WTC11 (cell line): ENCODE measurements at regions not wholly inside any gene's neighbourhood (a gene's known extent, or its start where the extent isn't known, plus 50 kb on each side); places are given as distances from the start of the nearest gene placed in this dataset.

ENCODE experiments used
- ATAC-seq: fragments of 200-7000 bp; cut with Tn5 transposase; 2 replicates; pipeline ENCODE4 v1.10.0; 2021; ENCODE audit warnings: mild to moderate bottlenecking, moderate library complexity
- CTCF ChIA-PET: fragments of 300-600 bp; sonication (Branson Sonifier 250); formaldehyde crosslinking; loops from one replicate; lab custom pipeline; 2021; ENCODE audit warnings: antibody characterized with exemption; lab: Charles Lee
- POLR2A ChIA-PET: fragments of 350-600 bp; sonication (Branson Sonifier 250); formaldehyde crosslinking; loops from one replicate; lab custom pipeline; 2021; ENCODE audit warnings: antibody characterized with exemption; lab: Charles Lee
- DNase-seq: peaks from one replicate; pipeline ENCODE4 v3.0.0; 2021; ENCODE audit warnings: low spot score
- H3K27ac Mint-ChIP-seq: 2 replicates; pipeline ENCODE4 v1.8.0; 2021; ENCODE audit warnings: mixed read lengths
- H3K27me3 Mint-ChIP-seq: 2 replicates; pipeline ENCODE4 v1.8.0; 2021; ENCODE audit warnings: low read depth, mild to moderate bottlenecking, moderate library complexity, mixed read lengths
- H3K36me3 Mint-ChIP-seq: 2 replicates; pipeline ENCODE4 v1.8.0; 2021; ENCODE audit warnings: mixed read lengths
- H3K4me1 Mint-ChIP-seq: 2 replicates; pipeline ENCODE4 v1.8.0; 2022; ENCODE audit warnings: mixed read lengths
- H3K4me3 Mint-ChIP-seq: 2 replicates; pipeline ENCODE4 v1.8.0; 2021; ENCODE audit warnings: mild to moderate bottlenecking, moderate library complexity, mixed read lengths
- H3K9me3 Mint-ChIP-seq: 2 replicates; pipeline ENCODE4 v1.8.0; 2021; ENCODE audit warnings: mixed read lengths
- ATF1 ChIP-seq: sonication (generic); formaldehyde crosslinking; IDR thresholded peaks from 2 replicates; pipeline ENCODE4 v1.8.1; 2023; ENCODE audit warnings: mild to moderate bottlenecking, moderate library complexity, missing genetic modification reagents
- CDX4 ChIP-seq: fragments of 250-450 bp; sonication (Bioruptor Pico); IDR thresholded peaks from 2 replicates; pipeline ENCODE4 v1.9.0; 2021; ENCODE audit warnings: moderate library complexity, mild to moderate bottlenecking, inconsistent platforms, borderline replicate concordance
- CREB1 ChIP-seq: sonication (generic); formaldehyde crosslinking; IDR thresholded peaks from 2 replicates; pipeline ENCODE4 v1.8.0; 2023; ENCODE audit warnings: mild to moderate bottlenecking, missing genetic modification reagents
- ETV6 ChIP-seq: sonication (generic); formaldehyde crosslinking; IDR thresholded peaks from 2 replicates; pipeline ENCODE4 v1.8.1; 2022; ENCODE audit warnings: mild to moderate bottlenecking, missing genetic modification reagents
- FOXJ3 ChIP-seq: sonication (generic); formaldehyde crosslinking; IDR thresholded peaks from 2 replicates; pipeline ENCODE4 v1.9.0; 2021; ENCODE audit warnings: missing genetic modification reagents, mild to moderate bottlenecking, borderline replicate concordance
- FOXK1 ChIP-seq: sonication (generic); formaldehyde crosslinking; IDR thresholded peaks from 2 replicates; pipeline ENCODE4 v1.8.0; 2022; ENCODE audit warnings: mild to moderate bottlenecking, moderate library complexity, missing genetic modification reagents
- FOXP1 ChIP-seq: sonication (generic); formaldehyde crosslinking; IDR thresholded peaks from 2 replicates; pipeline ENCODE4 v1.8.0; 2022; ENCODE audit warnings: missing genetic modification reagents, mild to moderate bottlenecking, moderate library complexity, borderline replicate concordance
- GRHL2 ChIP-seq: fragments of 250-450 bp; sonication (Bioruptor Pico); IDR thresholded peaks from 2 replicates; pipeline ENCODE4 v1.8.0; 2022; ENCODE audit warnings: mild to moderate bottlenecking, moderate library complexity; ENCODE audit not compliant: insufficient replicate concordance, severe bottlenecking
- JUN ChIP-seq: sonication (generic); formaldehyde crosslinking; IDR thresholded peaks from 2 replicates; pipeline ENCODE4 v1.8.0; 2023; ENCODE audit warnings: mild to moderate bottlenecking, missing genetic modification reagents
- NFATC4 ChIP-seq: fragments of 250-450 bp; sonication (Bioruptor Pico); IDR thresholded peaks from 2 replicates; pipeline ENCODE4 v1.9.0; 2021; ENCODE audit warnings: mild to moderate bottlenecking
- NFE2L1 ChIP-seq: sonication (generic); formaldehyde crosslinking; IDR thresholded peaks from 2 replicates; pipeline ENCODE4 v1.8.1; 2023; ENCODE audit warnings: missing genetic modification reagents
- OVOL2 ChIP-seq: fragments of 250-450 bp; sonication (Bioruptor Pico); IDR thresholded peaks from 2 replicates; pipeline ENCODE4 v1.9.0; 2021; ENCODE audit warnings: mild to moderate bottlenecking, borderline replicate concordance
- PRDM15 ChIP-seq: sonication (generic); formaldehyde crosslinking; IDR thresholded peaks from 2 replicates; pipeline ENCODE4 v1.8.0; 2022; ENCODE audit warnings: missing genetic modification reagents
- PRRX2 ChIP-seq: fragments of 250-450 bp; sonication (Bioruptor Pico); IDR thresholded peaks from 2 replicates; pipeline ENCODE4 v1.8.0; 2021; ENCODE audit warnings: mild to moderate bottlenecking
- ZNF396 ChIP-seq: fragments of 250-450 bp; sonication (Bioruptor Pico); IDR thresholded peaks from 2 replicates; pipeline ENCODE4 v1.8.0; 2021; ENCODE audit warnings: mild to moderate bottlenecking, moderate library complexity, borderline replicate concordance
- ZNF416 ChIP-seq: fragments of 250-450 bp; sonication (Bioruptor Pico); IDR thresholded peaks from 2 replicates; pipeline ENCODE4 v1.9.0; 2021; ENCODE audit warnings: mild to moderate bottlenecking, inconsistent platforms
- ZNF423 ChIP-seq: fragments of 250-450 bp; sonication (Bioruptor Pico); IDR thresholded peaks from 2 replicates; pipeline ENCODE4 v2.1.2; 2022; ENCODE audit warnings: mild to moderate bottlenecking, moderate library complexity
- TF ChIP-seq, protein P1 (sequence below): sonication (generic); formaldehyde crosslinking; IDR thresholded peaks from 2 replicates; pipeline ENCODE4 v1.8.0; 2022; ENCODE audit warnings: mild to moderate bottlenecking, missing genetic modification reagents
- TF ChIP-seq, protein P2 (sequence below): sonication (generic); formaldehyde crosslinking; IDR thresholded peaks from 2 replicates; pipeline ENCODE4 v1.8.0; 2023; ENCODE audit warnings: mild to moderate bottlenecking, missing genetic modification reagents
- TF ChIP-seq, protein P3 (sequence below): sonication (generic); formaldehyde crosslinking; IDR thresholded peaks from 2 replicates; pipeline ENCODE4 v1.8.0; 2023; ENCODE audit warnings: missing genetic modification reagents
- TF ChIP-seq, protein P4 (sequence below): sonication (generic); formaldehyde crosslinking; IDR thresholded peaks from 2 replicates; pipeline ENCODE4 v1.8.1; 2023; ENCODE audit warnings: mild to moderate bottlenecking, missing genetic modification reagents, moderate library complexity

DNA sequence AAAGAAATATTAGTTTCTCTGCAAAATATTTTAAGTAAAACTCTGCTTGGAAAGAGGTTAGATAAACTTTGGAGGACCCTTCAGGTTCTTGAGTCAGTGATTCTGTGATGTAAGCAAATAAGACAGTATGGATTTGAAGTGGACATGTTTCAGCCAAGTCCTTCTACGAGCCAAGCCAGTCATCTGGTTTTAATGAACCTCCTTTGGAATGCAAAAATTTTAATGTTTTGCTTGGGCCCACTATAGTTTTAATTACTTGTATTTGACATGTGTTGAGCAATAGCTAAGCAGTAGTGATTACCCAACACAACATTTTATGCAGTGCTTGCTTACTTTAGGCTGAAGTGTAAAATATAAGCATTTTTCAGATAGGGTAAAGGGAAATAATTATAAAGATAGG, 296.3 kb upstream of the SEMA3D start:
- CTCF ChIA-PET: no interaction called here
- no peak for DNase-seq
- H3K27me3 Mint-ChIP-seq: no peaks in the 10 kb centered on the region
- TF ChIP-seq ETV6 (CRISPR knock-in tag) (no peak), FOXJ3 (CRISPR knock-in tag) (no peak), NFE2L1 (CRISPR knock-in tag) (no peak), CDX4 (CRISPR knock-in tag) (no peak), OVOL2 (CRISPR knock-in tag) (no peak)
- TF ChIP-seq, all 79 proteins: peak for 0
- H3K27ac Mint-ChIP-seq: no peak overlapping the region
- no peak for ATAC-seq
- H3K4me1 Mint-ChIP-seq: no peaks in the 10 kb centered on the region
- H3K36me3 Mint-ChIP-seq: no peaks in the 10 kb centered on the region
- no peaks in the 10 kb centered on the region for H3K9me3 Mint-ChIP-seq
- no peak overlapping the region for H3K4me3 Mint-ChIP-seq
- POLR2A ChIA-PET: no interaction called here

GRCh38 chr7:85480666-85481065, 293.8 kb upstream of the SEMA3D start:
- no peaks in the 10 kb centered on the region for H3K27me3 Mint-ChIP-seq
- TF ChIP-seq, protein P1, sequence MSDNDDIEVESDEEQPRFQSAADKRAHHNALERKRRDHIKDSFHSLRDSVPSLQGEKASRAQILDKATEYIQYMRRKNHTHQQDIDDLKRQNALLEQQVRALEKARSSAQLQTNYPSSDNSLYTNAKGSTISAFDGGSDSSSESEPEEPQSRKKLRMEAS (CRISPR knock-in tag): no peak
- H3K4me1 Mint-ChIP-seq: no peaks in the 10 kb centered on the region
- CTCF ChIA-PET: interaction anchor here (0.6 to 0.9 kb wide), 2 partner anchors 269 to 1544 kb away, joined by 3 read pairs; no protein-coding TSS in a partner anchor
- ATAC-seq: no peak
- POLR2A ChIA-PET: no interaction called here
- H3K27ac Mint-ChIP-seq: no peak overlapping the region
- no peak overlapping the region for H3K4me3 Mint-ChIP-seq
- no peaks in the 10 kb centered on the region for H3K36me3 Mint-ChIP-seq
- no peaks in the 10 kb centered on the region for H3K9me3 Mint-ChIP-seq
- DNase-seq: no peak

- Mint-ChIP-seq H3K36me3 (no peaks in the 10 kb centered on the region), H3K4me1 (no peaks in the 10 kb centered on the region), H3K4me3 (no peak overlapping the region), H3K9me3 (no peaks in the 10 kb centered on the region), H3K27ac (no peak overlapping the region), H3K27me3 (no peaks in the 10 kb centered on the region)
- ChIA-PET CTCF (interaction anchor here (0.6 to 0.9 kb wide), 2 partner anchors 269 to 1544 kb away, joined by 3 read pairs; no protein-coding TSS in a partner anchor), POLR2A (no interaction called here)
- no peak for TF ChIP-seq GRHL2 (CRISPR knock-in tag)
- TF ChIP-seq JUN: no peak
- TF ChIP-seq ZNF423 (CRISPR knock-in tag): no peak
- no peak for TF ChIP-seq NFATC4
- TF ChIP-seq PRDM15: no peak
- TF ChIP-seq ZNF396 (CRISPR knock-in tag): no peak
- TF ChIP-seq CREB1 (CRISPR knock-in tag): no peak
- TF ChIP-seq ATF1 (CRISPR knock-in tag): no peak
- no peak for TF ChIP-seq FOXK1 (CRISPR knock-in tag)
- no peak for ATAC-seq
- DNase-seq: no peak
Observed at GRCh38 chr7:85479918-85480643, 293.2 kb upstream of the SEMA3D start.

DNA sequence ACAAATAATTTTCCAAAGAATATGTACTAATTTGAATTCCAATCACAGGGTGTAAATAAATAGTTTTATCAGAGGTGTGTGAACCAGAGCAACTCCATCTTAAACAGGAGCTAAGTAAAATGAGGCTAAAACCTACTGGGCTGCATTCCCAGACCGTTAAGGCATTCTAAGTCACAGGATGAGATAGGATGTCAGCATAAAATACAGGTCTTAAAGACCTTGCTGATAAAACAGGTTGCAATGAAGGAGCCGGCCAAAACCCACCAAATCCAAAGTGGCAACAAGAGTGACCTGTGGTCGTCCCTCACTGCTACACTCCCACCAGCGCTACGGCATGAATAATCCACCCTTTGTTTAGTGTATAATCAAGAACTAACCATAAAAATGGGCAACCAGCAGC, 291.7 kb upstream of the SEMA3D start:
- H3K9me3 Mint-ChIP-seq: no peaks in the 10 kb centered on the region
- ATAC-seq (no peak), DNase-seq (no peak)
- POLR2A ChIA-PET: no interaction called here
- no peak overlapping the region for H3K4me3 Mint-ChIP-seq
- no peaks in the 10 kb centered on the region for H3K36me3 Mint-ChIP-seq
- CTCF ChIA-PET: no interaction called here
- H3K27ac Mint-ChIP-seq: no peak overlapping the region
- TF ChIP-seq PRRX2 (CRISPR knock-in tag): no peak
- TF ChIP-seq FOXP1 (CRISPR knock-in tag): no peak
- TF ChIP-seq ZNF416 (CRISPR knock-in tag): no peak
- TF ChIP-seq, protein P2, sequence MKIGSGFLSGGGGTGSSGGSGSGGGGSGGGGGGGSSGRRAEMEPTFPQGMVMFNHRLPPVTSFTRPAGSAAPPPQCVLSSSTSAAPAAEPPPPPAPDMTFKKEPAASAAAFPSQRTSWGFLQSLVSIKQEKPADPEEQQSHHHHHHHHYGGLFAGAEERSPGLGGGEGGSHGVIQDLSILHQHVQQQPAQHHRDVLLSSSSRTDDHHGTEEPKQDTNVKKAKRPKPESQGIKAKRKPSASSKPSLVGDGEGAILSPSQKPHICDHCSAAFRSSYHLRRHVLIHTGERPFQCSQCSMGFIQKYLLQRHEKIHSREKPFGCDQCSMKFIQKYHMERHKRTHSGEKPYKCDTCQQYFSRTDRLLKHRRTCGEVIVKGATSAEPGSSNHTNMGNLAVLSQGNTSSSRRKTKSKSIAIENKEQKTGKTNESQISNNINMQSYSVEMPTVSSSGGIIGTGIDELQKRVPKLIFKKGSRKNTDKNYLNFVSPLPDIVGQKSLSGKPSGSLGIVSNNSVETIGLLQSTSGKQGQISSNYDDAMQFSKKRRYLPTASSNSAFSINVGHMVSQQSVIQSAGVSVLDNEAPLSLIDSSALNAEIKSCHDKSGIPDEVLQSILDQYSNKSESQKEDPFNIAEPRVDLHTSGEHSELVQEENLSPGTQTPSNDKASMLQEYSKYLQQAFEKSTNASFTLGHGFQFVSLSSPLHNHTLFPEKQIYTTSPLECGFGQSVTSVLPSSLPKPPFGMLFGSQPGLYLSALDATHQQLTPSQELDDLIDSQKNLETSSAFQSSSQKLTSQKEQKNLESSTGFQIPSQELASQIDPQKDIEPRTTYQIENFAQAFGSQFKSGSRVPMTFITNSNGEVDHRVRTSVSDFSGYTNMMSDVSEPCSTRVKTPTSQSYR (CRISPR knock-in tag): no peak
- TF ChIP-seq, protein P3, sequence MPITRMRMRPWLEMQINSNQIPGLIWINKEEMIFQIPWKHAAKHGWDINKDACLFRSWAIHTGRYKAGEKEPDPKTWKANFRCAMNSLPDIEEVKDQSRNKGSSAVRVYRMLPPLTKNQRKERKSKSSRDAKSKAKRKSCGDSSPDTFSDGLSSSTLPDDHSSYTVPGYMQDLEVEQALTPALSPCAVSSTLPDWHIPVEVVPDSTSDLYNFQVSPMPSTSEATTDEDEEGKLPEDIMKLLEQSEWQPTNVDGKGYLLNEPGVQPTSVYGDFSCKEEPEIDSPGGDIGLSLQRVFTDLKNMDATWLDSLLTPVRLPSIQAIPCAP: no peak
- TF ChIP-seq, protein P4, sequence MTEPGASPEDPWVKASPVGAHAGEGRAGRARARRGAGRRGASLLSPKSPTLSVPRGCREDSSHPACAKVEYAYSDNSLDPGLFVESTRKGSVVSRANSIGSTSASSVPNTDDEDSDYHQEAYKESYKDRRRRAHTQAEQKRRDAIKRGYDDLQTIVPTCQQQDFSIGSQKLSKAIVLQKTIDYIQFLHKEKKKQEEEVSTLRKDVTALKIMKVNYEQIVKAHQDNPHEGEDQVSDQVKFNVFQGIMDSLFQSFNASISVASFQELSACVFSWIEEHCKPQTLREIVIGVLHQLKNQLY (CRISPR knock-in tag): no peak
- no peaks in the 10 kb centered on the region for H3K4me1 Mint-ChIP-seq
- H3K27me3 Mint-ChIP-seq: no peaks in the 10 kb centered on the region
